Endothelial cell of umbilical vein (primary cell): ENCODE measurements at regions not wholly inside any gene's neighbourhood (a gene's known extent, or its start where the extent isn't known, plus 50 kb on each side); places are given as distances from the start of the nearest gene placed in this dataset.

Source experiments
- EZH2 ChIP-seq: IDR thresholded peaks from 2 replicates; pipeline ENCODE4 v1.6.1; 2012; ENCODE audit warnings: borderline replicate concordance, low read depth, mild to moderate bottlenecking, moderate library complexity, low read length, inconsistent platforms; ENCODE audit not compliant: severe bottlenecking
- POLR2A ChIP-seq: IDR thresholded peaks from 2 replicates; pipeline ENCODE4 v1.6.1; 2012; ENCODE audit warnings: low read depth, mild to moderate bottlenecking, control low read depth, low read length
- TF ChIP-seq, protein P1 (sequence below), 2 donors: IDR thresholded peaks; 1 replicate in 1 of 2; 2 replicates in 1 of 2; pipeline ENCODE4 v1.5.1; 2011; ENCODE audit warnings: low read length in 2 of 2, mild to moderate bottlenecking in 2 of 2, moderate library complexity in 2 of 2, control low read depth in 1 of 2, inconsistent platforms in 1 of 2, low read depth in 1 of 2; ENCODE audit not compliant: insufficient read depth in 1 of 2; ENCODE audit errors: extremely low read depth in 1 of 2

DNA sequence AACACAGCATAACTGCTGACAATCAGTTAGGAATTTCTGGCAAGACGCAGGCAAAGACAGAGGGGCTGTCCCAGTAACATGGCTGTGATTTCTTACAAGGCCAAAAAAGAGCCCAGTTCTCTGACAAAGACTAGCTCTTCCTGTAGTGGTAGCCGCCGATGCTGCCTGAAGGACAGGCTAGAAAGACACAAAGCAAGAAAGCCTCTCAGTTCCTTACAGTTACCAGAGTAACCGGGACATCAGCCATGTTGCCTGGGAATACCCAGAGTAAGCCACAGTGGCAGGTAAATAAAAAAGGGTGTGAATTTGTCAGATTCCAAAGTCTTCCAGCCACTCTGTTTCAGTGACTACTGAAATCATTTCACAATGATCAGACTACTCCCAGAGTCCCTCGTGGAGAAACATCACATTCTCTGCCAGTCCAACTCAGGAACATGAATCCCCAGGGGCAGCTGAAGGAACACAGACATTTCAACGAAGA lies 493.6 kb upstream of the ADAMTS9 start:
- TF ChIP-seq POLR2A: no peak
- TF ChIP-seq EZH2: no peak
- TF ChIP-seq, protein P1, sequence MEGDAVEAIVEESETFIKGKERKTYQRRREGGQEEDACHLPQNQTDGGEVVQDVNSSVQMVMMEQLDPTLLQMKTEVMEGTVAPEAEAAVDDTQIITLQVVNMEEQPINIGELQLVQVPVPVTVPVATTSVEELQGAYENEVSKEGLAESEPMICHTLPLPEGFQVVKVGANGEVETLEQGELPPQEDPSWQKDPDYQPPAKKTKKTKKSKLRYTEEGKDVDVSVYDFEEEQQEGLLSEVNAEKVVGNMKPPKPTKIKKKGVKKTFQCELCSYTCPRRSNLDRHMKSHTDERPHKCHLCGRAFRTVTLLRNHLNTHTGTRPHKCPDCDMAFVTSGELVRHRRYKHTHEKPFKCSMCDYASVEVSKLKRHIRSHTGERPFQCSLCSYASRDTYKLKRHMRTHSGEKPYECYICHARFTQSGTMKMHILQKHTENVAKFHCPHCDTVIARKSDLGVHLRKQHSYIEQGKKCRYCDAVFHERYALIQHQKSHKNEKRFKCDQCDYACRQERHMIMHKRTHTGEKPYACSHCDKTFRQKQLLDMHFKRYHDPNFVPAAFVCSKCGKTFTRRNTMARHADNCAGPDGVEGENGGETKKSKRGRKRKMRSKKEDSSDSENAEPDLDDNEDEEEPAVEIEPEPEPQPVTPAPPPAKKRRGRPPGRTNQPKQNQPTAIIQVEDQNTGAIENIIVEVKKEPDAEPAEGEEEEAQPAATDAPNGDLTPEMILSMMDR (IDR thresholded peaks at IDR 0.05; ENCODE audit: extremely low read depth in 1 of 2, insufficient read depth in 1 of 2, low read depth in 1 of 2, low read length in 2 of 2): no peak
